ENCODE measurements at regions not wholly inside any gene's neighbourhood (a gene's known extent, or its start where the extent isn't known, plus 50 kb on each side); places are given as distances from the start of the nearest gene placed in this dataset.

GRCh38 chr20:40186826-40187225 lies 502.2 kb downstream of the MAFB start:
- TF ChIP-seq CTCF (IDR thresholded peaks at IDR 0.05; ENCODE audit: poor library complexity), result no peak
- no peak for TF ChIP-seq EZH2 (IDR thresholded peaks at IDR 0.05; ENCODE audit: borderline replicate concordance)
